ENCODE measurements at regions not wholly inside any gene's neighbourhood (a gene's known extent, or its start where the extent isn't known, plus 50 kb on each side); places are given as distances from the start of the nearest gene placed in this dataset.
"Not testable (repeated sequence)": the region's sequence is repeated elsewhere in the genome, so short reads cannot be mapped to it uniquely, and the experiment has no call there.

GRCh38 chr2:87174454-87174853 lies 152.8 kb upstream of the PLGLB1 start:
- TF ChIP-seq ZNF274 (IDR thresholded peaks at IDR 0.05; ENCODE audit: low read length); ZNF274 (tag by site-specific recombination; IDR thresholded peaks at IDR 0.05; ENCODE audit: borderline replicate concordance); REST (tag by site-specific recombination; IDR thresholded peaks at IDR 0.05); ZNF23 (tag by site-specific recombination; IDR thresholded peaks at IDR 0.05; ENCODE audit: borderline replicate concordance); CTCF (tag by site-specific recombination; IDR thresholded peaks at IDR 0.05); ZNF362 (tag by site-specific recombination; IDR thresholded peaks at IDR 0.05): not testable (repeated sequence)
